Mesothelial cell of epicardium (in vitro differentiated cells): ENCODE measurements at regions not wholly inside any gene's neighbourhood (a gene's known extent, or its start where the extent isn't known, plus 50 kb on each side); places are given as distances from the start of the nearest gene placed in this dataset.

Experiments used
- DNase-seq, 2 experiments: peaks; one replicate each; pipeline ENCODE4 v3.0.0; 2021; ENCODE audit warnings: low spot score in 2 of 2; ENCODE audit not compliant: unreplicated experiment in 2 of 2
- H3K27ac Mint-ChIP-seq: 2 replicates; pipeline ENCODE4 v1.8.0; 2021; ENCODE audit warnings: mixed read lengths
- H3K27me3 Mint-ChIP-seq: 2 replicates; pipeline ENCODE4 v1.8.0; 2021; ENCODE audit warnings: low read depth, mixed read lengths
- H3K36me3 Mint-ChIP-seq: 2 replicates; pipeline ENCODE4 v1.8.0; 2021; ENCODE audit warnings: mixed read lengths
- H3K4me1 Mint-ChIP-seq: 2 replicates; pipeline ENCODE4 v1.8.0; 2021; ENCODE audit warnings: mixed read lengths
- H3K4me3 Mint-ChIP-seq: 2 replicates; pipeline ENCODE4 v1.8.0; 2021; ENCODE audit warnings: mild to moderate bottlenecking, moderate library complexity, mixed read lengths
- H3K9me3 Mint-ChIP-seq: 2 replicates; pipeline ENCODE4 v1.8.0; 2021; ENCODE audit warnings: mixed read lengths
- TF ChIP-seq, protein P1 (sequence below): fragments of 200-600 bp; sonication (generic); IDR thresholded peaks from one replicate; pipeline ENCODE4 v1.5.0; 2021; ENCODE audit warnings: antibody characterized with exemption; ENCODE audit not compliant: unreplicated experiment

DNA sequence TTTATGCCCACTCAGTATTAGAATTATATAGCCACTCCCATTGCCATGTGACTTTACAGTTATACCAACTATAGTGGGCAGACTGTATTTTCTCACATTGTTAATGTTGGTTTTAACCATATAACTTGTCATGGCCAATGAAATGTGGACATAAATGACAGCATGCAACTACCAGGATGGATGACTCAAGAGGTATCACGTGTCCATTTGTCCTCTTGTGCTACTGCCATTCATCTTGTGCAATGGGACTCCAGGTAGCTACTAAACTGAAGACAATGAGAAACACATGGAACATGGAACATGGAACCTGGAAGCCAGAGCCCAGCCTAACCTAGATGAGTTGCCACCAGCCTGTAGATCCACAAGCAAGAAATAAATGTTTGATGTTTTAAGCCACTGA, 242.7 kb upstream of the IPO5 start:
- no peak for DNase-seq
- peaks cover 11% of the 10 kb centered on the region for H3K9me3 Mint-ChIP-seq
- TF ChIP-seq, protein P1, sequence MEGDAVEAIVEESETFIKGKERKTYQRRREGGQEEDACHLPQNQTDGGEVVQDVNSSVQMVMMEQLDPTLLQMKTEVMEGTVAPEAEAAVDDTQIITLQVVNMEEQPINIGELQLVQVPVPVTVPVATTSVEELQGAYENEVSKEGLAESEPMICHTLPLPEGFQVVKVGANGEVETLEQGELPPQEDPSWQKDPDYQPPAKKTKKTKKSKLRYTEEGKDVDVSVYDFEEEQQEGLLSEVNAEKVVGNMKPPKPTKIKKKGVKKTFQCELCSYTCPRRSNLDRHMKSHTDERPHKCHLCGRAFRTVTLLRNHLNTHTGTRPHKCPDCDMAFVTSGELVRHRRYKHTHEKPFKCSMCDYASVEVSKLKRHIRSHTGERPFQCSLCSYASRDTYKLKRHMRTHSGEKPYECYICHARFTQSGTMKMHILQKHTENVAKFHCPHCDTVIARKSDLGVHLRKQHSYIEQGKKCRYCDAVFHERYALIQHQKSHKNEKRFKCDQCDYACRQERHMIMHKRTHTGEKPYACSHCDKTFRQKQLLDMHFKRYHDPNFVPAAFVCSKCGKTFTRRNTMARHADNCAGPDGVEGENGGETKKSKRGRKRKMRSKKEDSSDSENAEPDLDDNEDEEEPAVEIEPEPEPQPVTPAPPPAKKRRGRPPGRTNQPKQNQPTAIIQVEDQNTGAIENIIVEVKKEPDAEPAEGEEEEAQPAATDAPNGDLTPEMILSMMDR = no peak
- H3K4me3 Mint-ChIP-seq = no peak overlapping the region
- no peaks in the 10 kb centered on the region for H3K36me3 Mint-ChIP-seq
- H3K27ac Mint-ChIP-seq = no peak overlapping the region
- H3K4me1 Mint-ChIP-seq = no peaks in the 10 kb centered on the region
- no peaks in the 10 kb centered on the region for H3K27me3 Mint-ChIP-seq

DNA sequence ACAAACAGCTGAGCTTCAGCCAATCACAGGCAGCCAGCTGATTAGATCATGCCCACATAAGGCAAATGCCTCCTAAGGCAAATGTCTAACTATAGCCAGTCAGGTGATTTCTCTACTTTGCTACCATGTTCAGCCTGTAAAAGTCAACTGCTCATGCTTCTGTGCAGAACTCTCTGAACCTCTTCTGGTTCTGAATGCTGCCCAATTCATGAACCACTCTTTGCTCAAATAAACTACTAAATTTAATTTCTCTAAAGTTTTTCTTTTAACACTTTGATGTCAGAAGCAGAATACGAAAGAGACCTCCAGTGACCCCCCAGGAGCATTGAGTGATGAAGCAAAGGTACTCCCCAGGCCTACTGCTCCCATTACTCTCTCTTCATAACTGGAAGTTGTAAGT, 240.7 kb upstream of the IPO5 start:
- no peak overlapping the region for H3K4me3 Mint-ChIP-seq
- DNase-seq = no peak
- H3K4me1 Mint-ChIP-seq = no peaks in the 10 kb centered on the region
- peaks cover 11% of the 10 kb centered on the region for H3K9me3 Mint-ChIP-seq
- H3K27ac Mint-ChIP-seq = no peak overlapping the region
- TF ChIP-seq, protein P1 = no peak
- no peaks in the 10 kb centered on the region for H3K27me3 Mint-ChIP-seq
- H3K36me3 Mint-ChIP-seq = no peaks in the 10 kb centered on the region

DNA sequence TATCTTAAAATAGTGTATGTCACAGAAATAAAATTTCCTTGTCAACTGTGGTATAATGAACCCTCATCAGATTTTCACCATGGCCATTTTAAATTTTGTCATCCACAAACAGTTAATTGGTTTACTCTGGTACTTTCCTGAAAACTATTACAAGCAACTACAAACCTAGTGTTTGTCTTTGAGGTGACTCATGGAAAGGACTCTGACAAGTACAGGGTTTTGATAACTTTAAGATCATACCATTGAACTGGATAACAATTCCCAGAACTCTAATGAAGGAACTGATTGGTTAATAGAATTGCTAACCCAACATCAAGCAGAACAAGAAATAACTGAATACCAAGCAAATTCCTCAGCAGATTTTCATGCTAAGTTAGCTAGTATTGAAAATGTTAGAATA, 237.7 kb upstream of the IPO5 start:
- DNase-seq = no peak
- TF ChIP-seq, protein P1 = no peak
- Mint-ChIP-seq H3K9me3 (peaks cover 11% of the 10 kb centered on the region), H3K36me3 (no peaks in the 10 kb centered on the region), H3K27ac (no peak overlapping the region), H3K4me1 (no peaks in the 10 kb centered on the region), H3K4me3 (no peak overlapping the region), H3K27me3 (no peaks in the 10 kb centered on the region)

DNA sequence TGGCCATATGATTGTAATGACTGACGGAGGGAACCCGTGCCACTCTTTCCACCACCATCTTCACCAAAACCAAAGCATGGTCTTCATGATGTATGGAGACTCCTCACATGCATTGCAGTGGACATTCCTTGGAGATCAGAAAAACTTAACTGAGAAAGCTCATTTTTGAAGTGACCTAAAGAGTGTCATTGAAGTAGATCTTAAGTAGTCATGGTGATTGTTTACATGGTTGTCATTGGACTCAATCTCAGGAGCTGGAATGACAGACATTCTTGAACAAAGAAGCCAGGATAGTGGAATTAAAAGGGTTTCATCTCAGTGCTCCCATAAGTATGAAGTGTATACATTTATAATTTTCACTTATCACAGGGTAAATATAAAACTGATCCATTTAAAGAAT, 236.7 kb upstream of the IPO5 start:
- H3K9me3 Mint-ChIP-seq = peaks cover 11% of the 10 kb centered on the region
- H3K27me3 Mint-ChIP-seq = no peaks in the 10 kb centered on the region
- TF ChIP-seq, protein P1 = no peak
- H3K36me3 Mint-ChIP-seq = no peaks in the 10 kb centered on the region
- no peaks in the 10 kb centered on the region for H3K4me1 Mint-ChIP-seq
- DNase-seq = no peak
- H3K27ac Mint-ChIP-seq = no peak overlapping the region
- no peak overlapping the region for H3K4me3 Mint-ChIP-seq

DNA sequence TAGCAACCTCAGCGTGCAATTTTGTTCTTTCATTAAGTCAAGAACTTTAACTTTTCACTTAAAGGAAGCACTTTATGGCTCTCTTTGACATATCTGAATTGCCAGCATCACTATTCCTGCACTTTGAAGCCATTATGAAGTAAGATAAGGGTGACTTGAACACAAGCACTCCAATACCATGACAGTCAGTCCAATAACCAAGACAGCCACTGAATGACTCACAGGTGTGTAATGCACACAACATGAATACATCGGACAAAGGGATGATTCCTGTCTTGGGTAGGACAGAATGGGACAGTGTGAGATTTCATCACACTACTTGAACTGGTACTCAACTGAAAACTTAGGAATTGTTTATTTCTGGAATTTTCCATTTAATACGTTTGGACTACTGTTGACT, 233.7 kb upstream of the IPO5 start:
- TF ChIP-seq, protein P1 = no peak
- H3K27ac Mint-ChIP-seq = no peak overlapping the region
- no peaks in the 10 kb centered on the region for H3K36me3 Mint-ChIP-seq
- no peak for DNase-seq
- H3K27me3 Mint-ChIP-seq = no peaks in the 10 kb centered on the region
- no peaks in the 10 kb centered on the region for H3K9me3 Mint-ChIP-seq
- no peak overlapping the region for H3K4me3 Mint-ChIP-seq
- no peaks in the 10 kb centered on the region for H3K4me1 Mint-ChIP-seq

DNA sequence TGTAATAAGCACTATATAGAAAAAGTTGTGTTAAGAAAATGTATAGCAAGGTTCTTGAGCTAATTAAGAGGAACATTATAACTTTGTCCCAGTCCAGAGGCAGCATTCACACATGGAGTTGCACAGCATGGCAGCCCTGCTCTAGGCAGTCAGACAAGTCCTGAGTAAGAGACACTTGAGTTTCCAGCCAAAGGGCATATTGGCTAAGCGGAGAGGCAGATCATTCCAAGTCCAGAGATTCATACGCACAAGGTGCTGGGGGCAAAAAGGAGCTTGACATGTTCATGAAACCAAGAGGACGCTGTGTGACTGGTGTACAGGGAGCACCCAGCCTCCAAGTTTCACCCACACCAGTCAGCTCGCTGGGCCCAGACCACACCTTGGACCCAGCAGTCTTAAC, 232.6 kb upstream of the IPO5 start:
- Mint-ChIP-seq H3K9me3 (no peaks in the 10 kb centered on the region), H3K27ac (no peak overlapping the region), H3K4me1 (no peaks in the 10 kb centered on the region), H3K4me3 (no peak overlapping the region), H3K36me3 (no peaks in the 10 kb centered on the region), H3K27me3 (no peaks in the 10 kb centered on the region)
- TF ChIP-seq, protein P1 = no peak
- DNase-seq = no peak
